Ovary (tissue), 7 donors: ENCODE measurements at regions not wholly inside any gene's neighbourhood (a gene's known extent, or its start where the extent isn't known, plus 50 kb on each side); places are given as distances from the start of the nearest gene placed in this dataset.

Experiments
- DNase-seq, 5 donors: peaks; one replicate each; pipeline ENCODE4 v3.0.0-alpha.2; 2019 to 2020
- H3K27ac ChIP-seq, 2 donors: fragments of 200-600 bp; one replicate each; pipeline versions ENCODE4 v1.5.1 to v1.8.0; 2019 to 2022
- H3K27me3 ChIP-seq: fragments of 200-600 bp; one replicate; pipeline ENCODE4 v1.8.0; 2022
- H3K36me3 ChIP-seq: fragments of 200-600 bp; sonication (generic); one replicate; pipeline ENCODE4 v1.5.1; 2019
- H3K4me1 ChIP-seq: one replicate; pipeline ENCODE4 v1.8.1; 2013; ENCODE audit warnings: mild to moderate bottlenecking, moderate library complexity; ENCODE audit not compliant: insufficient read depth
- H3K4me3 ChIP-seq: fragments of 200-600 bp; sonication (generic); one replicate; pipeline ENCODE4 v1.5.1; 2017
- H3K9me3 ChIP-seq, 2 donors: fragments of 200-600 bp in 1 of 2; sonication (generic) in 1 of 2; one replicate each; pipeline versions ENCODE4 v1.5.1 to v1.8.1; 2013 to 2019; ENCODE audit warnings: mild to moderate bottlenecking in 1 of 2, moderate library complexity in 1 of 2
- EP300 ChIP-seq: sonication (generic); formaldehyde crosslinking; IDR thresholded peaks from one replicate; pipeline ENCODE4 v1.6.1; 2017; ENCODE audit warnings: antibody characterized with exemption
- POLR2A ChIP-seq: fragments of 450-650 bp; IDR thresholded peaks from one replicate; pipeline ENCODE4 v1.6.1; 2017; ENCODE audit warnings: antibody characterized with exemption, mild to moderate bottlenecking, moderate library complexity
- WGBS, 3 donors: extraction: QIAGEN DNeasy Blood & Tissue Kit in 1 of 3; methylation state at CpG; one replicate each; pipeline versions ENCODE4 v1.1.5 to v1.1.7; 2013 to 2017; 5-methylcytosine and 5-hydroxymethylcytosine counted together
- intact Hi-C, 4 donors: fragments of 100-400 bp; cut with DNase I; formaldehyde crosslinking; loops; one replicate each; pipeline versions ENCODE4 v1.11.0 to v1.15.1; 2022 to 2023
- TF ChIP-seq, protein P1 (sequence below), 3 donors: fragments of 450-650 bp in 2 of 3; fragments of 200-600 bp in 1 of 3; IDR thresholded peaks; one replicate each; pipeline versions ENCODE4 v1.5.1 to v1.8.0; 2016 to 2022; ENCODE audit warnings: antibody characterized with exemption in 3 of 3, mild to moderate bottlenecking in 1 of 3
- donor health status: DM: no; HTN: no; CAD: no; lungs with moderate emphysema.
- donor health status: DM: no; HTN: no; CAD: no.
- donor health status: Bipolar disorder and iron deficiency.
- donor health status: DM: no; HTN: no; CAD: no.
- donor health status: DM: yes; HTN: yes; CAD: no.

DNA sequence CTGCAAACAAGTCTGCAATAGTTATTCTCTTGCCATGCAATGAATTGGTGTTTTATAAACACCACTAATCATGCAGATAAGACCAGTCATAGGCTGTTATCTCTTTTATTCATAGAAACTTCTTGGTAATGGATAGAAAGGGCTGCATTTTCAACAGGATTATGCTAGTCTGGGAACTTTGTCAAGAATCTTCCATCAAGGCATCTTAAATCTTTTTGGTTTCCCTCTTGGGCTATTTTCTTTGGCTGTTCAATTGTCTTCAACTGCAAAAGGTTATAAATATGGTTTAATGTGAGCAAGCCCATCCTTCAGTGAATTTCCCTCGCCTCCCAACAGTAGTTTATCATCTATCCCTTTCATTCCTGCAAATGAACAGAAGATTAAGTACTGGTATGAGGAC, 59.0 kb upstream of the MINAR1 start:
- Histone ChIP-seq H3K36me3 (no peaks in the 10 kb centered on the region), H3K4me3 (no peak overlapping the region), H3K27ac (no peak overlapping the region), H3K4me1 (no peaks in the 10 kb centered on the region), H3K27me3 (no peaks in the 10 kb centered on the region), H3K9me3 (no peaks in the 10 kb centered on the region)
- no peak for DNase-seq
- TF ChIP-seq EP300 (no peak), POLR2A (no peak)
- TF ChIP-seq, protein P1, sequence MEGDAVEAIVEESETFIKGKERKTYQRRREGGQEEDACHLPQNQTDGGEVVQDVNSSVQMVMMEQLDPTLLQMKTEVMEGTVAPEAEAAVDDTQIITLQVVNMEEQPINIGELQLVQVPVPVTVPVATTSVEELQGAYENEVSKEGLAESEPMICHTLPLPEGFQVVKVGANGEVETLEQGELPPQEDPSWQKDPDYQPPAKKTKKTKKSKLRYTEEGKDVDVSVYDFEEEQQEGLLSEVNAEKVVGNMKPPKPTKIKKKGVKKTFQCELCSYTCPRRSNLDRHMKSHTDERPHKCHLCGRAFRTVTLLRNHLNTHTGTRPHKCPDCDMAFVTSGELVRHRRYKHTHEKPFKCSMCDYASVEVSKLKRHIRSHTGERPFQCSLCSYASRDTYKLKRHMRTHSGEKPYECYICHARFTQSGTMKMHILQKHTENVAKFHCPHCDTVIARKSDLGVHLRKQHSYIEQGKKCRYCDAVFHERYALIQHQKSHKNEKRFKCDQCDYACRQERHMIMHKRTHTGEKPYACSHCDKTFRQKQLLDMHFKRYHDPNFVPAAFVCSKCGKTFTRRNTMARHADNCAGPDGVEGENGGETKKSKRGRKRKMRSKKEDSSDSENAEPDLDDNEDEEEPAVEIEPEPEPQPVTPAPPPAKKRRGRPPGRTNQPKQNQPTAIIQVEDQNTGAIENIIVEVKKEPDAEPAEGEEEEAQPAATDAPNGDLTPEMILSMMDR (IDR thresholded peaks at IDR 0.05): no peak
- intact Hi-C loops: no loop called here
- WGBS, 3 donors: 23 to 35% (median 27%) methylated on average over 1 of the region's 1 CpG

DNA sequence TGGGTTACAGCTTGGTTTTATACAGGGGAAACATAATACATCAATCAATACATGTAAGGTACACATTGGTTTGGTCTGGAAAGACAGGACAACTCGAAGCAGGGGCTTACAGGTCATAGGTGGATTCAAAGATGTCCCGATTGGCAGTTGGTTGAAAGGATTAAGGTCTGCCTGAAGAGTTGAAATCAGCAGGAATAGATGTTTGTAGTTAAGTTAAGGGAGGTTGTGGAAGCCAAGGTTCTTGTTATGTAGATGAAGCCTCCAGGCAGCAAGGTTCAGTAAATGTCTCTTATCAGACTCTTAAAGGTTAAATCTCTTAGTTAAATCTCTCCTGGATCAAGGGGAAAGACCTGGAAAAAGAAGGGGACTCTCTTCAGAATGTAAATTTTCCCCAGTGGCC, 58.4 kb upstream of the MINAR1 start:
- no peaks in the 10 kb centered on the region for H3K27me3 ChIP-seq
- 66 to 73% (median 70%) methylated on average over 2 of the region's 2 CpGs for WGBS, 3 donors
- TF ChIP-seq POLR2A (no peak), EP300 (no peak)
- TF ChIP-seq, protein P1 (IDR thresholded peaks at IDR 0.05): no peak

DNA sequence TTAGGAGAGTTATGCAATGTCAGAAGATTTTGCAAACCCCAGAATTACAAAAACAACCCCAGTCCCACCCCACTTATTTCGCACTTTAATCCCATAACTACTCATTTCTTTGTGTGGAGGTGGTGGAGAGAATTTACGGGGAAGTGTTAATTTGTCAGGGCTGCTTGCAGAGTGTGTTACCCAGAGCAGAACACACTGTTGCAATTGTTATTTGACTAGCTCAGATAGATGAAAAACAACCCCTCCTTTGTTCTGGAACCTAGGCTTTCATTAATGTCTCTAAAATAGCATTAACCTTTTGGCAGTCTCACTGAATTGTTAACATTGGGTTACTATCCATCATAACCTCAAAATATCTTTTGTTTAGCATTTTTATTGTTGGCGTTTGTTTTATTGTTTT, 55.8 kb upstream of the MINAR1 start:
- Histone ChIP-seq H3K4me1 (peaks cover 1% of the 10 kb centered on the region), H3K27ac (no peak overlapping the region), H3K27me3 (no peaks in the 10 kb centered on the region), H3K36me3 (no peaks in the 10 kb centered on the region), H3K4me3 (no peak overlapping the region), H3K9me3 (no peaks in the 10 kb centered on the region)
- TF ChIP-seq EP300 (no peak), POLR2A (no peak)
- TF ChIP-seq, protein P1 (IDR thresholded peaks at IDR 0.05): no peak
- 79 to 85% (median 83%) methylated on average over 3 of the region's 3 CpGs for WGBS, 3 donors
- no peak for DNase-seq
- intact Hi-C loops: no loop called here

More for the DNA sequence above, 58.4 kb upstream of the MINAR1 start:
- intact Hi-C loops: no loop called here
- Histone ChIP-seq H3K27ac (no peak overlapping the region), H3K4me1 (no peaks in the 10 kb centered on the region), H3K36me3 (no peaks in the 10 kb centered on the region), H3K9me3 (no peaks in the 10 kb centered on the region), H3K4me3 (no peak overlapping the region)
- DNase-seq: no peak

DNA sequence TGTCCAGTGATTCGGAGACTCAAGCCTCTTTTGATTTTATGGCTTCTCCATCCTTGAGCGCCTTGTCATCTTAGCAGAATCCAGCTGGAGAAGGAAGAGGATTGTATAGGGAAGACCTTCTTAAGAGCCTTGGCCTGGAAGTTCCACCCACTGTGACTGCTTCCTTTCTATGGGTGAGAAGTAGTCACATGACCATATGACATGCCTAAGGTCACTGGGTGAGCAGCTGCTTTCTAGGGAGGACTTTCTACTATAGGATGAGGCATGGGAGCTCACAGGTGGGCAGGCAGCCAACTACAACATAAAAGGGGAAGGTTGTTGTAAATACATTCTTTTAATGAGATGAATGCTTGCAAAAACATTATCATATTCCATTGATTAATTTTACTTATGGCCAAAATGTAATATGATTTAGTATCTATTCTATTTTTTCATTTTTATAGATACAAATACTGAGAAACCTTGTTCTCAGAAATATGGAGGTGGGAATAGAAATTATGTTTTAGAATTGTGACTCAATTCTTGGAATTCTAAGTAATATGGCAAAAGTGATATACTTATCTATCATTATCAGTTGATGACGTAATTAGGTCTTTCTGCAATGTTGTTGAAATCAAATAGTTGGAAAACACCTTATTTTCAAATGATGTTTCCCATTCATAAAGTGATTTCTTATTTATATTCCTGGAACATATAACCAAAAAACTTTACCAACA, 53.6 kb upstream of the MINAR1 start:
- Histone ChIP-seq H3K36me3 (no peaks in the 10 kb centered on the region), H3K4me1 (peaks cover 1% of the 10 kb centered on the region), H3K4me3 (no peak overlapping the region), H3K27me3 (no peaks in the 10 kb centered on the region), H3K27ac (no peak overlapping the region), H3K9me3 (no peaks in the 10 kb centered on the region)
- DNase-seq: no peak
- intact Hi-C loops: no loop called here
- TF ChIP-seq EP300: no peak
- TF ChIP-seq, protein P1 (IDR thresholded peaks at IDR 0.05): no peak
- TF ChIP-seq POLR2A: no peak
- WGBS, 3 donors: 83 to 86% (median 85%) methylated on average over 3 of the region's 3 CpGs
